KMS-11 (cell line): ENCODE measurements at regions not wholly inside any gene's neighbourhood (a gene's known extent, or its start where the extent isn't known, plus 50 kb on each side); places are given as distances from the start of the nearest gene placed in this dataset.

Source experiments
- H2AFZ ChIP-seq: fragments of 200-600 bp; sonication (generic); 2 replicates; pipeline ENCODE4 v1.6.1; 2016; ENCODE audit warnings: antibody characterized with exemption, mixed run types, low read depth
- H3K27ac ChIP-seq: fragments of 200-600 bp; sonication (generic); 2 replicates; pipeline ENCODE4 v1.6.1; 2016; ENCODE audit warnings: mild to moderate bottlenecking, mixed run types
- H3K27me3 ChIP-seq: fragments of 200-600 bp; sonication (generic); 2 replicates; pipeline ENCODE4 v1.6.1; 2017; ENCODE audit warnings: mild to moderate bottlenecking, low read depth, mixed run types, moderate library complexity; ENCODE audit not compliant: insufficient read depth
- H3K36me3 ChIP-seq: fragments of 200-600 bp; sonication (generic); 2 replicates; pipeline ENCODE4 v1.6.1; 2017; ENCODE audit warnings: mild to moderate bottlenecking, mixed run types; ENCODE audit not compliant: insufficient read depth
- H3K4me1 ChIP-seq: fragments of 200-600 bp; sonication (generic); 2 replicates; pipeline ENCODE4 v1.6.1; 2016; ENCODE audit warnings: mild to moderate bottlenecking, low read depth, mixed run types; ENCODE audit not compliant: poor library complexity, severe bottlenecking
- H3K4me2 ChIP-seq: fragments of 200-600 bp; sonication (generic); 2 replicates; pipeline ENCODE4 v1.7.0; 2016; ENCODE audit warnings: mild to moderate bottlenecking, mixed run types
- H3K4me3 ChIP-seq: fragments of 200-600 bp; sonication (generic); IDR thresholded peaks from 2 replicates; pipeline ENCODE4 v1.6.1; 2017; ENCODE audit warnings: low read depth, low read length, mixed read lengths; ENCODE audit not compliant: insufficient read depth
- H3K79me2 ChIP-seq: fragments of 200-600 bp; sonication (generic); 2 replicates; pipeline ENCODE4 v1.6.1; 2016; ENCODE audit warnings: low read depth, mixed run types; ENCODE audit not compliant: insufficient read depth
- H3K9ac ChIP-seq: fragments of 200-600 bp; sonication (generic); 2 replicates; pipeline ENCODE4 v1.6.1; 2016; ENCODE audit warnings: mild to moderate bottlenecking, mixed run types
- H4K20me1 ChIP-seq: fragments of 200-600 bp; sonication (generic); 2 replicates; pipeline ENCODE4 v1.6.1; 2016; ENCODE audit warnings: mild to moderate bottlenecking, mixed run types; ENCODE audit not compliant: insufficient read depth
- CTCF ChIP-seq: fragments of 200-600 bp; sonication (generic); conservative IDR thresholded peaks from 2 replicates; pipeline ENCODE4 v1.6.1; 2017; ENCODE audit warnings: low read depth, mild to moderate bottlenecking, antibody characterized with exemption, low read length, moderate library complexity, mixed read lengths

GRCh38 chr3:87798567-87798947 lies 260.2 kb downstream of the CGGBP1 start:
- no peak for TF ChIP-seq CTCF

GRCh38 chr3:87797872-87798566 lies 260.8 kb downstream of the CGGBP1 start:
- Histone ChIP-seq H3K9ac (no peak overlapping the region), H3K36me3 (no peaks in the 10 kb centered on the region), H4K20me1 (no peaks in the 10 kb centered on the region), H3K4me3 (no peak overlapping the region), H2AFZ (no peak overlapping the region), H3K4me2 (no peak overlapping the region), H3K27ac (no peak overlapping the region), H3K4me1 (no peaks in the 10 kb centered on the region), H3K27me3 (no peaks in the 10 kb centered on the region), H3K79me2 (no peaks in the 10 kb centered on the region)
- TF ChIP-seq CTCF = no peak

More at GRCh38 chr3:87798567-87798947, 260.2 kb downstream of the CGGBP1 start:
- H3K27me3 ChIP-seq = no peaks in the 10 kb centered on the region
- no peaks in the 10 kb centered on the region for H3K79me2 ChIP-seq
- no peak overlapping the region for H3K4me2 ChIP-seq
- no peak overlapping the region for H2AFZ ChIP-seq
- no peak overlapping the region for H3K4me3 ChIP-seq
- no peaks in the 10 kb centered on the region for H4K20me1 ChIP-seq
- no peaks in the 10 kb centered on the region for H3K4me1 ChIP-seq
- H3K27ac ChIP-seq = no peak overlapping the region
- no peaks in the 10 kb centered on the region for H3K36me3 ChIP-seq
- H3K9ac ChIP-seq = no peak overlapping the region

GRCh38 chr3:87796843-87797185 lies 262.0 kb downstream of the CGGBP1 start:
- Histone ChIP-seq H3K36me3 (no peaks in the 10 kb centered on the region), H3K4me2 (no peak overlapping the region), H3K27me3 (no peaks in the 10 kb centered on the region), H3K9ac (no peak overlapping the region), H3K79me2 (no peaks in the 10 kb centered on the region), H3K27ac (no peak overlapping the region), H3K4me3 (no peak overlapping the region), H3K4me1 (no peaks in the 10 kb centered on the region), H4K20me1 (no peaks in the 10 kb centered on the region), H2AFZ (no peak overlapping the region)
- no peak for TF ChIP-seq CTCF

- TF ChIP-seq CTCF = no peak
- Histone ChIP-seq H3K4me3 (no peak overlapping the region), H3K79me2 (no peaks in the 10 kb centered on the region), H4K20me1 (no peaks in the 10 kb centered on the region), H3K4me2 (no peak overlapping the region), H3K36me3 (no peaks in the 10 kb centered on the region), H3K9ac (no peak overlapping the region), H2AFZ (no peak overlapping the region), H3K4me1 (no peaks in the 10 kb centered on the region), H3K27ac (no peak overlapping the region), H3K27me3 (no peaks in the 10 kb centered on the region)
These were observed 262.5 kb downstream of the CGGBP1 start for GRCh38 chr3:87796137-87796842.
